ENCODE measurements at regions not wholly inside any gene's neighbourhood (a gene's known extent, or its start where the extent isn't known, plus 50 kb on each side); places are given as distances from the start of the nearest gene placed in this dataset.

DNA sequence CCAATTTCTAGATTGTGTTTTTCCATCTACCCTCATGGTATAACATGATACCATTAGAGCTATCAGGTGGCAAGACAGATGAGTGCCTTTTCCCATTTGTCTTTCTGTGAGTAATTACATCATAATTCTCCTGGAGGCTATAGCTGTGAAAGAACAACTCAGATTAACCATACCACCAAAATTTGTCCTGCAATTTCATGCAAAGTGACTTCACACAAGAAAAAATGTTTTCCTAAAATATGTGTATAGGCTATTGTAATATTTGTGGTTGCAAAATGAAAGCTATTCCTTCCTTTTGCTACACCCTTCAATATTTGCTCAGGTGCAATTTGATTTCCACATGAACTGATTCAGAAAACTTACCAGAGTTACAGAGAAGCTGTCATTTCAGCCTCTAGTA is 547.7 kb upstream of the ID4 start:
- H3K36me3 ChIP-seq = no peaks in the 10 kb centered on the region
- ATAC-seq = no peak
- no peak for FAIRE-seq
- intact Hi-C loops (cut with DNase I) = no loop called here
- no peaks in the 10 kb centered on the region for H3K4me1 ChIP-seq
- DNase-seq = no peak
- H3K9me3 ChIP-seq = no peaks in the 10 kb centered on the region
- H3K4me3 ChIP-seq = no peak overlapping the region
- no peak overlapping the region for H3K27ac ChIP-seq
- no peaks in the 10 kb centered on the region for H3K27me3 ChIP-seq
- TF ChIP-seq, protein P1, sequence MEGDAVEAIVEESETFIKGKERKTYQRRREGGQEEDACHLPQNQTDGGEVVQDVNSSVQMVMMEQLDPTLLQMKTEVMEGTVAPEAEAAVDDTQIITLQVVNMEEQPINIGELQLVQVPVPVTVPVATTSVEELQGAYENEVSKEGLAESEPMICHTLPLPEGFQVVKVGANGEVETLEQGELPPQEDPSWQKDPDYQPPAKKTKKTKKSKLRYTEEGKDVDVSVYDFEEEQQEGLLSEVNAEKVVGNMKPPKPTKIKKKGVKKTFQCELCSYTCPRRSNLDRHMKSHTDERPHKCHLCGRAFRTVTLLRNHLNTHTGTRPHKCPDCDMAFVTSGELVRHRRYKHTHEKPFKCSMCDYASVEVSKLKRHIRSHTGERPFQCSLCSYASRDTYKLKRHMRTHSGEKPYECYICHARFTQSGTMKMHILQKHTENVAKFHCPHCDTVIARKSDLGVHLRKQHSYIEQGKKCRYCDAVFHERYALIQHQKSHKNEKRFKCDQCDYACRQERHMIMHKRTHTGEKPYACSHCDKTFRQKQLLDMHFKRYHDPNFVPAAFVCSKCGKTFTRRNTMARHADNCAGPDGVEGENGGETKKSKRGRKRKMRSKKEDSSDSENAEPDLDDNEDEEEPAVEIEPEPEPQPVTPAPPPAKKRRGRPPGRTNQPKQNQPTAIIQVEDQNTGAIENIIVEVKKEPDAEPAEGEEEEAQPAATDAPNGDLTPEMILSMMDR (IDR thresholded peaks at IDR 0.05) = no peak

DNA sequence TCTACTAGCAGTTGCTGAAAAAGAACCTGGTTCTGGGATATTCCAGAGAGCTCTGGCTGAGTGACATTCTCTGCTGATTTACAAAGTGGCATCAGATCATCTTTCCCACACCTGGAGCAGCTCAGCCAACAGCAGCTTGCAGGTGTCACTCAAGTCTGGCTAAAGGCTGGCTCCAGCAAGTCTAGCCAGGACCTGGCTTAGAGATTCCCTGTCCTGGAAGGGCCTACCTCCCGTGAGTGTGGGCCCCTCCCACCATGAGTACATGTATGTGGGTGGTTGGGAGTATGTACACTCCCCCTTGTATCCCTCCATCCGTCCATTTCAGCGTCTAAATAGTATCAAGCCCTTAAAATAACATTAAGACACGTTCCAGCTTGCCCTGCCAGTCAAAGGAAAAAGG is 539.3 kb upstream of the ID4 start:
- no peak for FAIRE-seq
- Histone ChIP-seq H3K9me3 (no peaks in the 10 kb centered on the region), H3K36me3 (no peaks in the 10 kb centered on the region), H3K4me1 (no peaks in the 10 kb centered on the region), H3K4me3 (no peak overlapping the region), H3K27me3 (no peaks in the 10 kb centered on the region), H3K27ac (no peak overlapping the region)
- intact Hi-C loops (cut with DNase I) = no loop called here
- WGBS, 2 donors = 31 to 39% methylated on average over 4 of the region's 4 CpGs
- TF ChIP-seq, protein P1 (IDR thresholded peaks at IDR 0.05) = no peak
- no peak for DNase-seq
- no peak for ATAC-seq

DNA sequence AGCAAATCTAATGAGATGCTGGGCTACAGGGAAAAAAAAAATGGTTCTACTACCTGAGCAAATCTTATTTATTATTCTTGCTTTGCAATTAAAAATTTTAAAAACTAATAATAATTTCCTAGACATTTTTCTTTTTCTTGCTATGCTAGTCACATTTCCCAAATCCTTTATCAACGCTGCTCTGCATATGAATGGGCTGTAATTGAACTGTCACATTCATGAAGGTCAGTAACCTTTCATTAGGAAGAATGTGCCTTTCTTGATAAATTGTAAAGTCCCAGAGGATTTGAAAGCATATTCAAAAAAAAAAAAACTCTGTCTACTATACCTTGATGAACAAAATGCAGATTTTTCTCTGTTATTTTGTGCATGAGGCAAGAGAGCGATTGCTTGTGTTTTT is 538.7 kb upstream of the ID4 start:
- peaks cover 0 to 2% (median 0%) of the 10 kb centered on the region in 3 donors for H3K4me1 ChIP-seq
- DNase-seq (no peak), FAIRE-seq (no peak), ATAC-seq (no peak)
- WGBS, 2 donors = 83 to 89% methylated on average over 2 of the region's 2 CpGs
- no peak overlapping the region for H3K4me3 ChIP-seq
- no peaks in the 10 kb centered on the region for H3K9me3 ChIP-seq
- no peaks in the 10 kb centered on the region for H3K27me3 ChIP-seq
- intact Hi-C loops (cut with DNase I) = no loop called here
- no peaks in the 10 kb centered on the region for H3K36me3 ChIP-seq
- TF ChIP-seq, protein P1 (IDR thresholded peaks at IDR 0.05) = no peak
- H3K27ac ChIP-seq = no peak overlapping the region

DNA sequence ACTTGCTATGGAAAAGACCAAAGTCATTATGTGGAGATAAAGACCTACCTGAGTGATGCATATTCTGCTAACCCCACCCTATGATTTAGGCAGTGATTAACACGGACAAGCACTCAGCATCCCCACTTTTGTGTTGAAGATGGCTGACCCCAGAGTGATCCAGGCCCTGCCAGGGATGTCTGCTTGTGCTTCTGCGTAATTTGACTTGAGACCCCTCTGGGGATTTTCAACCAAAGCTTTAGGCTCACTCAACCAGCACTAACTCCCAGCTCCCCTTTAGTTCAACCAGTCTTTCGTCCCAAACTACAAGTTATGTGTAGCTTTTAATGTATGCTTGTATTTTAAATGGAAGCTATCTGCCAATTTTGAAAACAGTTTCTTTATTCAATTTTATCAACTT is 538.0 kb upstream of the ID4 start:
- TF ChIP-seq, protein P1 (IDR thresholded peaks at IDR 0.05) = no peak
- DNase-seq (no peak), ATAC-seq (no peak), FAIRE-seq (no peak)
- Histone ChIP-seq H3K4me3 (no peak overlapping the region), H3K9me3 (no peaks in the 10 kb centered on the region), H3K27me3 (no peaks in the 10 kb centered on the region), H3K36me3 (no peaks in the 10 kb centered on the region), H3K4me1 (peaks cover 0 to 4% (median 0%) of the 10 kb centered on the region in 3 donors), H3K27ac (no peak overlapping the region)
- 68 to 73% methylated on average over 3 of the region's 3 CpGs for WGBS, 2 donors
- intact Hi-C loops (cut with DNase I) = no loop called here

DNA sequence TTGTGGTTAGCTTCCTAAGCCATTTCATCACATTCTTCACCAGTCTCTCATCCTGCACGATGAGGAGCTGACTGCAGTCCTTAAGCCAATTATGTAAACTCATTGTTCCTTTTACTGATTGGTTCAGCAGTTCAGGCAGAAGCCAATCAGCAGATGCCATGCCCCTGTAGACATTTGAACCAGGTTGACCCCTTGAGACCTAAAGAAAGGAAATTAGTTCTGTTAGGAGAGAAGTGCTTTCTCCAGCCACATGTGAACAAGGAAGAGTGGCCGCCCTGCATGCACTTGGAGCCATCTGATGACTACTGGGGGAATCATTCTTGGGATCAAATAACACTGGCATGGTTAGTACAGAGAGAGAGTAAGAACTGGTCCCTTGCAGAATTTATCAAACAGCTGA is 535.2 kb upstream of the ID4 start:
- intact Hi-C loops (cut with DNase I) = no loop called here
- Histone ChIP-seq H3K4me3 (no peak overlapping the region), H3K27me3 (no peaks in the 10 kb centered on the region), H3K4me1 (peaks cover 0 to 4% (median 0%) of the 10 kb centered on the region in 3 donors), H3K27ac (no peak overlapping the region), H3K36me3 (no peaks in the 10 kb centered on the region), H3K9me3 (no peaks in the 10 kb centered on the region)
- no peak for ATAC-seq
- DNase-seq = no peak
- FAIRE-seq = no peak
- TF ChIP-seq, protein P1 (IDR thresholded peaks at IDR 0.05) = no peak
- WGBS, 2 donors = 62 to 74% methylated on average over 2 of the region's 2 CpGs
